ENCODE measurements at regions not wholly inside any gene's neighbourhood (a gene's known extent, or its start where the extent isn't known, plus 50 kb on each side); places are given as distances from the start of the nearest gene placed in this dataset.
"Not testable (repeated sequence)": the region's sequence is repeated elsewhere in the genome, so short reads cannot be mapped to it uniquely, and the experiment has no call there.

DNA sequence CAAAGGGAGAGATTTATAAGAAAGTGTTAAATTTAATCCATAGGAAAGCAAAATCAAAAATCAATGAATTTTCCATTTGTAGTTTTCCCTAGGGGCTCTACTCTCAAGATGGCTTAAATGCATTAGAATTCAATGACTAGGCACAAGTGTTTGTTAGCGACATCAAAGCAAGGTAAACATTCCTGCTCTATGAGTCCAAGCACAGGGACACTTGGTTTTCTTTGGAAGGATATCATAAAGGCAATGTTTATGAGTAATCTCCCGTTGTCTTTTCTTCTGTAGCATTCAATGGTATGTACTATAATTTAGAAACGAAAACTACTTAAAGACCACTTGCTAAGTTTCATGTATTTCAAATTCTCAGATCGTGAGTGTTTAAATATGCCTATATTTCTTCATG, 54.8 kb upstream of the ZNF717 start:
- DNase-seq, result not testable (repeated sequence)

DNA sequence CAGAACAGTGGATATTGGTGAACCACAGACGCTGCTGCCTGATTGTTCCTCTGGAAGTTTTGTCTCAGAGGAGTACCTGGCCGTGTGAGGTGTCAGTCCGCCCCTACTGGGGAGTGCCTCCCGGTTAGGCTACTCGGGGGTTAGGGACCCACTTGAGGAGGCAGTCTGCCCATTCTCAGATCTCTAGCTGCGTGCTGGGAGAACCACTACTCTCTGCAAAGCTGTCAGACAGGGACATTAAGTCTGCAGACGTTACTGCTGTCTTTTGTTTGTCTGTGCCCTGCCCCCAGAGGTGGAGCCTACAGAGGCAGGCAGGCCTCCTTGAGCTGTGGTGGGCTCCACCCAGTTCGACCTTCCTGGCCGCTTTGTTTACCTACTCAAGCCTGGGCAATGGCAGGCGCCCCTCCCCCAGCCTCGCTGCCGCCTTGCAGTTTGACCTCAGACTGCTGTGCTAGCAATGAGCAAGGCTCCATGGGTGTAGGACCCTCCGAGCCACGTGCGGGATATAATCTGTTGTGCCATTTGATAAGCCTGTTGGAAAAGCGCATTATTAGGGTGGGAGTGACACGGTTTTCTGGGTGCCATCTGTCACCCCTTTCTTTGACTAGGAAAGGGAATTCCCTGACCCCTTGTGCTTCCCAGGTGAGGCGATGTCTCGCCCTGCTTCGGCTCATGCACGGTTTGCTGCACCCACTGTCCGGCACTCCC, 65.1 kb upstream of the ZNF717 start:
- DNase-seq, result not testable (repeated sequence)

DNA sequence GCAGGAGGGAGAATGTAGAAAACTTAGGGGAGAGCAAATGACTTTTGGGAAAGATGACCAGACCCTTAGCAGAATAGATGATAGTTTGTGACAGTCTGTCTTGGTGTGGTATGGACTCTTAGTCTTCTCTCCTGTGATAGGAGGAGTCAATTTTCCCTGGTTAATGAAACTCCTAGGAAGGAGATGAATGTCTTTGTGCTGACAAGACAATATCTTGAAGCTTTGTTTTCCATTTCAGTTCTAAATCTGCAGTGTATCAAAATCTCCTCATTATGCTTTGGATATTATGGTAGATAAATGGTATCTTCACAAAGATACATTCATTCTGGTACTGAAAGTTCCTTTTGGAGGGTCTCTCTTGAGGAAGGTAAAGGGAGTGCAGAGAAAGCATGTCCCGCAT, 77.8 kb upstream of the ZNF717 start:
- DNase-seq, result no peak

DNA sequence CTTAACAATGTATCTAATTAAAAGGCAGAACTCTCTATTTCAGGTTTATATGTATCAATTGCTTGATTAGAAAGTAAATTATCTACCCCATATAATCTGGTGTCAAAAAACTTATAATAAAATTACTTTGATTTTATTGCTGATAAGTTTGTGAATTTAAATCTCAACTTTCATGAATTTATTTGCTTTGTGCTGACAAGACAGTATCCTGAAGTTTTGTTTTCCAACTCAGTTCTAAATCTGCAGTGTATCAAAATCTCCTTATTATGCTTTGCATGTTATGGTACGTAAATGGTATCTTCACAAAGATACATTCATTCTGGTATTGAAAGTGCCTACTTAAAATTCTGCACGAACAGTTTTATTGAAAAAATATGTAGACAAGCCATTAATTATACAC, 78.5 kb upstream of the ZNF717 start:
- DNase-seq, result no peak

DNA sequence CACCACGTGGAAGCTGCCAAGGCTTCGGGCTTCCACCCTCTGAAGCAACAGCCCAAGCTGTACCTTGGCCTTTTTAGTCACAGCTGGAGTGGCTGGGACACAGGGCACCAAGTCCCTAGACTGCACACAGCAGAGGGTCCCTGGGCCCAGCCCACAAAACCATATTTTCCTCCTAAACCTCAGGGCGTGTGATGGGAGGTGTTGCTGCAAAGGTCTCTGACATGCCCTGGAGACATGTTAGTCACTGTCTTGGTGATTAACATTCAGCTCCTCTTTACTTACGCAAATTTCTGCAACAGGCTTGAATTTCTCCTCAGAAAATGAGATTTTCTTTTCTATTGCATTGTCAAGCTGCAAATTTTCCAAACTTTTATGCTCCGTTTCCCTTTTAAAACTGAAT, 98.4 kb upstream of the ZNF717 start:
- not testable (repeated sequence) for DNase-seq

DNA sequence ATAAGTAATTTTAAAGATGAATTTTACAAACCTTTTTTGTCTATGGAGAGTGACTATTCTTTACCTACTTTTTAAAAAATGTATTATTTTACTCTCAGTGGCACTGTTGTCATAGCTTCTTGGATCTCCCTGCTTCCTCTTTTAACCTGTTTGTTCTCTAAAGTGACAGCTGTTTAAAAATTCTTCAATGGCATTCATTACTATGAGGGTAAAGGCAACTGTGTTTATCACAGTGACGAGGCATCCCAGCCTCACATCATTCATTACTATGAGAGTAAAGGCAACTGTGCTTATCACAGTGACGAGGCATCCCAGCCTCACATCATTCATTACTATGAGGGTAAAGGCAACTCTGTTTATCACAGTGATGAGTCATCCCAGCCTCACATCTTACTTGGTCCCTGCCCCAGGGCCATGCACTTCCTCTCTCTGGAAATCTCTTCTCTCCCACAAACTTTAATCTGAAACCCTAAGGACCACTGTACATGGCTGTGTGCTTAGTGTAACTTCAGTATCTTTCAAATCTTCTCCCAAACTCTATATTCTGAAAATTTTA, 101.7 kb upstream of the ZNF717 start:
- no peak for DNase-seq

DNA sequence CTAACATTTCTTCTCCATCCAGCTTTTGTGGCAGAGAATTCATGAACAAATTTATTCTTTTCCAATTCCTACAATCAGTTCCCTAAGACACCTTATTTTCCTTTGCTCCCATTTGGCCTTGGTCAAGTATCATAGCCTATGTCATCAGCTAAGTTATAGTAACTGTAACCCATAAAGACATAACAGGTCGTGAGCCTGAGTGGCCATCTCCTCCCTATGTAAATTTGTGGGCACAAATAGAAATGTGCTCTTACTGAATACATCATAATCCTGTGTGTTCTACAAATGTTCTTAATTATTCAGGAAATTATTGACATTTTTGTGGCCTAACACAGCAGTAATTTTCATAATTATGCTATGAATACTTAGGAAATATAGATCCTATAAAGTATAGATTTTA, 108.9 kb upstream of the ZNF717 start:
- DNase-seq, result no peak

DNA sequence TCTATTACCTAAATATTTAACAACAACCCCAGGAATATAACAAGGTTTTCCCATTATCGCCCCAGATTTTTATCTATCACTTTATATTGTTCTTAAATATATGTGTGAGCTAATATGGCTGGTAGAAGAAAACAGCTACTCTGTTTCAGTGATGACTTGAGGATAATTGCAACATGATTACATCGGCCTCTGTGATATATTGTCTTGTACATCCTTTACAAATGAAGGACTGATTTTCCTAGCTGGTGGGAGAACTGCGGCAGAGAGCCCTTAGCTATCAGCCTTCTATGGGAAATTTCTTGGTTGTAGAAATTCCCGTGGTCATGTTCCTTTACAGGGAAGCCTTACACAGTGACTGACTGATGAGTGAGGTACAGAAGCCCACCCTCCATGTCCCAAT, 110.9 kb upstream of the ZNF717 start:
- no peak for DNase-seq

DNA sequence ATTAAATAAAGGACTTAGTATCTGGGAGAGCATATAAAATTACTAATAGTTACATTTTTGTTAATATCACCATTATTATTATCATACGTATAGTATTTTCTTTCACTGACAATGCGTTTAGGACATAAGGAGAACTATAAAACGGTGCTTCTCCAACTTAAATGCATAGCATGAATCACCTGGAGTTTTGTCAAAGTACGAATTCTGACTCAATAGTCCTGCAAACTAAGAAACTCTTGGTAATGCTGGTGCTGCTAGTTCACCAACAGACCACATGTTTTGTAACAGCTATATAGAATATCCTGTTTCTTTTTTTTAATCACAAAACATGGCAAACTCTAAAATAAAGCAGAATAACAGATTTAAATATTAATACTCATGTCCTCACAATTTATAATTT, 116.1 kb upstream of the ZNF717 start:
- not testable (repeated sequence) for DNase-seq

DNA sequence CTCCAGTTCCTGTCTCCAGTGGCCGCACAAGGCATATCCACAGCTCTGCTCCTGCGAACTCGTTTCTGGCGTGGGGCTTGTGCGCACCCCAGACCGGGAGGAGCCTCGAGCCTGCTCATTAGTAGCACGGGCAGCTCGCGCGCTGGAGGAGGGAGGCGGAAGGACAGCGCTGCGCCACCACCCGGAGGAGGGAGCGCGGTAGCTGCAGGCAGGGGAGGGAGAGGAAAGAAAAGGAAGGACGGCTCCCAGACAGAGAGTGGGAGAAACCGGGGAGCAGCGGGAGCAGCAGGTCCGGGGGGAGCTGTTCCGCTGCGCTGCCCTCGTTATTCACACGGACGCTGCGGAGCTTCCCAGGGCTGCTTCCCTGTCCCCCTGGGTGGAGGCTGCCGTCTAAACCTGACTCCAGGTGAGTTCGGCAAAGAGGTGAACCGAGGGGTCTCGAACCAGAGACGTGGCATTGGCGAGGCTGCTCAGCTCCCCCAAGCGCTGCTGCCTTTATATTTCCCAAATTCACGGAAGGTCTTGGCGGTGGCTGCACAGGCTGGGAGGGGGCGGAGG, 121.3 kb upstream of the ZNF717 start:
- peak; percentile 3 for DNase-seq

DNA sequence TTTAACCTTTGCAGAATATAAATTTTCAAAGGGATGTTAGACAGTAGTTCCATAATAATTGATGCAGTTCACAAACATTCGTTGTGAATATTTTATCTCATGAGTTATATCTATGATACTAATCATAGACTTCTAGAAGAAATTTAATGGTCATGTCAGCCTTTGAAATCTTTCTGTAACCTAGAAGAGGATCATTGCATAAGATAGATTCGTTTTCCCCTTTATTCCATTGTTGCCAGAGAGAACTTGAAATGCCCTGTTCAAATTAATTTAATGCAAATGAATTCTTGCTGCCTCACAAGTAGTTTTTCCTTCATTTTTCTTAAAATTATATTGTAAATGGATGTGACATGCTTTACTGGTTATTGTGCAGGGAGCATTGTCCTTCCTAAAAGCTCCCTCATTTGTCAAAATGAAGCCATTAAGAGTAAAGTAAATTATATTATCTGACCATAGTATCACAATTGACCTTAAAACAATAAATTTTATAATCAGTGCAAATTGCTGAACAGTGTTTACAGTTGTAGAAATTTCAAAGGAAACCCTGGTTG, 128.5 kb upstream of the ZNF717 start:
- no peak for DNase-seq

DNA sequence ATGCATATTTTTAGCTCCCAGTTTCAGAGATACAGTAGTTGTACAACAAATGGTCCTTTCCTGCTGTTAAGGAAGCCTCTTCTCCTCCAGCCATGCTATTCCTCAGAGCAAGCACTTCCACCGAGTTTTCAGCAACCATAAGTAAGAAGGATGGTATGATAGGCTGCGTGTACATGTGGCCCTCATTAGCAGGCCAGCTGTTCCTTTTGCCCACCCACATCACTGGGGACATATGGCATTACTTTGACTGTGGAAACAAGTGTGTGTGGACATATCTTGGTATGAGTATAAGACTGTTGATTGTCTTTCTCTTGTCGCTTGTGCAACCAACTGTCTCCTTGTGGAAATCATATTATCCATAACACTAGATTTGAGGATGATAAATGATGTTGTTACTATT, 129.4 kb upstream of the ZNF717 start:
- not testable (repeated sequence) for DNase-seq

DNA sequence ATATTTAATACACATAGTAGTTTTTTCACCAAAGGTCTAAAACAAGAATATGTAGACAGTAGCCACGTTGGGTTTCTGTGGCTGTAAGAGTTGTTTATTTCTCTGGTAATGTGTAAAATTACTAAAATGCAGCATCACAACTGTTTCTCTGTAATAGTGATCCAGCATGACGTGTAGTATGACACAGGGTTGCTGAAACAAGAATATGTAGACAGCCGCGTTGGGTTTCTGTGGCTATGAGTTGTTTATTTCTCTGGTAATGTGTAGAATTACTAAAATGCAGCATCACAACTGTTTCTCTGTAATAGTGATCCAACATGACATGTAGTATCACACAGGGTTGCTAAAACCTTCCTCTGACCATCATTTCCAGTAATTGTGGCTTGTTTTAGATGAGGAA, 153.6 kb upstream of the ZNF717 start:
- DNase-seq, result no peak

DNA sequence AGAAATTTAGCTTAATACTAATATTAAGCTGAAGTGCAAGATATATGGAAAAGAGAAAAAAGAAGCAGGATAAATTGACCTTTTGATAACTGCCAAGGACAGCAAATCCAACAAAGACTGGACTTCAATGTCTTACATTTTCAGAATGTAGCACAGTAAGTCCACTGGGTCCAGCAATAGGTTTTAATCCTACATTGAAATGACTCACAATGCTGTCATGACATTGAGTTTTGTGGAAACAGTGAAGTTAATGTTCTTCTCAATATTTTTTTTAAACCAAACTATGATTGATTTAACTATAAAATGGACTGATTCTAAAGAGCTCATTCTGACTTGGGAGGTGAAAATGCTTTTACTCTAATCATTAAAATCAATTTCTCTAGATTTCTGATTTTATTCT, 166.6 kb upstream of the ZNF717 start:
- no peak for DNase-seq

DNA sequence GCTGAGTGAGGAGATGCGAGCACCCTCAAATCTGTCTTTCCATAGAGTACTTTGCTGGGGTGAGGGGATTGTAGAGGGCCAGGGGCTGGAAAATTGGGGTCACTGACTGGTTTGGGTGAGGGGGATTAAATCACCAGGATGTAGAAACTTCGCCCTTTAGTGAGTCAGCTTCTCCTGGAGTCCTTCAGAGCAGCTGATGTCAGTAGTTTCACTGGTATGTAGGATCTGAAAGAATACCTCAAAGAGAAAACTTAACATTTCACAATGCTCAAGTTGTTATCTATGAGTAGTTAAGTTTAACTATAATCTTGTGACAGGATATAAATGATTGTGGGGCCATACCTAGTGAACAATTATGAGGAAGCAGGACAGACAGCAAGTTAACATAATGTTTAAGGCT, 174.7 kb upstream of the ZNF717 start:
- not testable (repeated sequence) for DNase-seq

DNA sequence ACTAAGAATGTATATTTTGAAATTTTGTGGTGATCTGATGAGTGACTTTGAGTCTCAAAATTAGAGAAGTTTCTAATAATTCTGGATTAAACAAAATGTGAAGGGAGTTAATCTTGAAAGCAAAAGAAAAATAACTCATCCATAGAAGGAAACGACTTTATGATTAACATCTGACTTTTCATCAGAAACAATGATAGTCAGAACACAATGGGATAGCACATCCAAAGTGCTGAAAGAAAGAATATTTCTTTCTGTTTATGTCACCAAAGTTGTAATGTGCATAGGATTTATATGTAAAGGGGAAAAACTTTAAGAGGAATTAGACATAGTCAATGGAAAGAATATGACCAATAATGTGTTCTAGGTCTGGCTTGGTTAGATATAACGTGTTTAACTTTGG, 176.7 kb upstream of the ZNF717 start:
- DNase-seq, result not testable (repeated sequence)

DNA sequence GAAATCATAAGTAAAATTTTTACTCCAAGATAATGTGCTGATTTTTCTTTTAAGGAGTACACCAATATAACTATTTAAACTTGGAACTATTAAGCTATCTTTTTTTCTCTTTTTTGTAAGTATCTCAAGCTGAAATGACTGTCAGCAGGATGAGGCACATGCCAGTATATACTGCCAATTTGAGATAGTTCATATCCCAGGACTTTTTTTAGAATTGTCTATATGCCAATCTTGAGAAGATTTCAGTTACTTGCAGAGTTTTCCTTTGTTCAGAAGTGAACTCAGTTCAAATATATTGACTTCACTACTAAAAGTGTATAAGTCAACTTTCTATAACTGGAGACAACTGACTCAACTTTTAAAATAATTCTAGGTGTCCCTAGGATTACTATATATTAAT, 181.7 kb upstream of the ZNF717 start:
- no peak for DNase-seq

DNA sequence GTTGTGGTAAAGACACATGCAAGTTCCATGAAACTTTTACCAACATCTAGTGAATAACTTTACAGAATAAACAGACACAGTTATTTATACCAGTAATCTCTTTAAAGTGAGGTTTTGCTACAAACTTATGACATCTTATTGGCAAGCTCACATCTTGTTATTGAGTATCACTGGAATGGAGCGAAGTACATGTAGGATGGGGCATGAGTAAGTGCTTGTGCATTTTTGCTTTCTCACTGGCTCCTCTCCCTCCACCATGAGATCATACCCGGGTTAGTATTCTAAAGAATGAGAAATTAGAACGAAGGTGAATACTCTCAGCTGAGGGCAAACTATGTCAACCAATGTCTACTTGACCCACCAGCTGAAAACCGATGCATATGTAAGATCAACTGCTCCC, 193.3 kb upstream of the ZNF717 start:
- no peak for DNase-seq

DNA sequence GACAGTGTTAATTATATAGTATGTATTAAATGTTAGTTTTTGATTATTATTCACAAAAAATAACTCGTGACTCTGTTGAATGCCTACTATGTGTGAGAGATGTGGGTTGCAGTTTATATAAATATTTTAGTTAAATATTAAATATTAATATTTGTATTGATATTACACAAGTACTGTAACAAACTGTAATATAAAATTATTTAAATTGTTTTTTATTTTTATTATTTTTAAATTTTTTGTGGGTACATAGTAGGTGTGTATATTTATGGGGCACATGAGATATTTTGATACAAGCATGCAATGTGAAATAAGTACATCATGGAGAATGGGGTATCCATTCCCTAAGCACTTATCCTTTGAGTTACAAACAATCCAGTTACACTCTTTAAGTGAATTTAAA, 196.1 kb upstream of the ZNF717 start:
- no peak for DNase-seq

DNA sequence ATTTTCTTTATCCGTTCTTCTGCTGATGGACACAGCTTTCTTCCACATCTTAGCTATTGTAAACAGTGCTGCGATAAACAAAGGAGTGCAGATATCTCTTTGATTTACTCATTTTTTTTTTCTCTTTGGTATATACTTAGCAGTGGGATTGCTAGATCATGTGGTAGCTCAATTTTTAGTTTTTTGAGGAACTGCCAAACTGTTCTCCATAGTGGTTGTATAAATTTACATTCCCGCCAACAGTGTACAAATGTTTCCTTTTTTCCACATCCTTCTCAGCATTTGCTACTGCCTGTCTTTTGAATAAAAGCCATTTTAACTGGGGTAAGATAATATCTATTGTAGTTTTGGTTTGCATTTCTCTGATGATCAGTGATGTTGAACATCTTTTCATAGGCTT, 196.8 kb upstream of the ZNF717 start:
- DNase-seq, result no peak

DNA sequence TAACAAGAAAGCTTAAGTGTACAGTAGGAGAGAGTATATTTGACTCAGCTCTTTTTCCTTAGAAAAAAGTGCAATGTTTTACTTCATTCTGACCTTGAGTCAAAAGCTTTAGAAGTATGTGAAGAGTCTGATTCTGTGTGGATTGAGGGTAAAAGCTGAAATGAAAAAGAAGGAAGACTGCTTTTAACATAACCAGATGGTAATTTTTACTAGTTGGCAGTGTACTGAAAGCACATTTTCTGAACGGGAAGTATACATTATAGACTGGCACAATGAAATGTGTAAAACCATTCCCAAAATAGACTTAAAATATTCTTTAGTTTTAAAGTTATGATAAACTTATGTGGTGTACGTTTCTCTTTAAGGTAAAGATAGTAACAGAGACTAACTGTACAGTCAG, 197.8 kb upstream of the ZNF717 start:
- no peak for DNase-seq

DNA sequence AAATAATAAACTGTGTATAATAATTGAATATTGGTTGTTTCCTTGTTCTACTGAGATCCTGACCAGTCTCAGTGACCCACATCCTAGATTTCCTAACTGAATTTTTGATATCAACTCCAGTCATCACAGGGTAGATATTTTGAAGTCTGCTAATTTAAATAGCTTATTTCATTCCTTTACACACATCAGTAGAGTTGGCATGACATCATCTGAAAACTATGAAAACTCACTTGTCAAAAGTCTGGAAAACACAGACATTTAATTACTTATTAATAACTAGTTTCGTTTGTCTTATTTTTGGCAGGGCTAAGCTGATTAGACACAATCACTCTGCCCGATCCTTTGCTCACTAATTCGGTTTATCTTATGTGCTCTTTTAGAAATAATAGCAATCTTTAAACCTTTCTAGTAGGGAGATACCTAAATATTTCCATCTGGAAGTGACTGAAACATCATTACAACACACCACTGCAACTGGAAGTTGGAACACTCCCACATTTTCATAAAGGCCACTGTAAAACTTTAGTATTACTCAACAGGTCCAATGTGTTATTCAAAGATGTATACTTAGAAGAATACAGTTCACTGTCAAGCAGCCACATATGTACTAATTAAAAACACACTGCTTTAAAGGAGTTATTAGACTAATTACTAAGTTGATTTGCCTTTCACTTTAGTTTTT, 198.4 kb upstream of the ZNF717 start:
- no peak for DNase-seq

DNA sequence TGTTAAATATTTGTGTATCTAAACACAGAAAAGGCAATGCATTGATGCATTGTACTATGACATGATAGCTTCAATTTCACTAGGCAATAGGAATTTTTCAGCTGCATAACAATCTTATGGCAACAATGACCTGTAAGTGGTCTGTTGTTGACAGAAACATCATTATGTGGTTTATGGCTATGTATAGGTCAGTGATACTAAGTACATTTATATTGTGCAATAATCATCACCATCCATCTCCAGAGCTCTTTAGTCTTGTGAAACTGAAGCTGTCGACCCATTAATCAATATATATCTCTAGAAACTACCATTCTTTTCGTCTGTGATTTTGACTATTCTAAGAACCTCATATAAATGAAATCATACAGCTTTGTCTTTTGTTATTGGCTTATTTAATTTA, 200.1 kb upstream of the ZNF717 start:
- no peak for DNase-seq

DNA sequence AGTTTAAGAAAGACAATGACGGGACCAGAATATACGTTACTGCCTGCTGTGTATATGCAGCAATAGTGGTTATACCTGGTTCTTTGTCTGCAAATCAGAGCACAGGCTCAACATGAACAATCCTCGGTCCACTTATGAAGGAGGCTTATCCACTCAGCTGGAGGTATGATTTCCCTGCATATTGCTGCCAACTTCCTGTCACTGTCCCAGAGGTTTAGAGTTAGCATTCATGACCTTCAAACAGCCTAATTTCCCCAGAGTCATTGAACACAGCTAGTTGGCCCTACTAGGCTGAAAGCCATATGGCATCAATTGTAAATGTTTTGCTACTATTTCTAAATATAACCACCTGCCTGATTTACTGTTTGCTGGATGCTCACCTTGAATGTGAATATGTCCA, 224.9 kb upstream of the ZNF717 start:
- no peak for DNase-seq
